GM18870 (cell line): ENCODE measurements at regions not wholly inside any gene's neighbourhood (a gene's known extent, or its start where the extent isn't known, plus 50 kb on each side); places are given as distances from the start of the nearest gene placed in this dataset.

Source experiments
- ATAC-seq: cut with Tn5 transposase; IDR thresholded peaks from one replicate; pipeline ENCODE4 v1.9.1; 2021; ENCODE audit warnings: moderate library complexity; ENCODE audit not compliant: unreplicated experiment

- ATAC-seq = no peak
These were observed 142.9 kb upstream of the TMPO start for GRCh38 chr12:98372340-98373024.

GRCh38 chr12:98373025-98373554 lies 142.3 kb upstream of the TMPO start:
- ATAC-seq = peak; percentile 46

DNA sequence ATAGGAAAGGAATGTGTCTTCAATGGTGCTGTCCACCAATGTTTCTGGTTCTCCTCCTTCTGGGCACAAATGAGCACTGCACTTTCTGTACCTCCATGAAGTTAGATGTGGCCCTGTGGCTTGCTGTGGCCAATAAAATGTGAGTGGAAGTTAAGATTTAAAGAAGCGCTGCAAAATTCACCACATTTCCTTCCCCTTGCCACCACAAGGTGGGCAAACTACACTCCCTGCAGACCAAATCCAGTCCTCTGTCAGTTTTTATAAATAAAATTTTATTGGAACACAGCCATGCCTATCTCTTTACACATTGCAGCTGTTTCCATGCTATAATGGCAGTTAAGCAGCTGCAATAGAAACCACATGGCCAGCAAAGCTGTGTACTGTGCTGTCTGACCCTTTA lies 141.4 kb upstream of the TMPO start:
- ATAC-seq = no peak

DNA sequence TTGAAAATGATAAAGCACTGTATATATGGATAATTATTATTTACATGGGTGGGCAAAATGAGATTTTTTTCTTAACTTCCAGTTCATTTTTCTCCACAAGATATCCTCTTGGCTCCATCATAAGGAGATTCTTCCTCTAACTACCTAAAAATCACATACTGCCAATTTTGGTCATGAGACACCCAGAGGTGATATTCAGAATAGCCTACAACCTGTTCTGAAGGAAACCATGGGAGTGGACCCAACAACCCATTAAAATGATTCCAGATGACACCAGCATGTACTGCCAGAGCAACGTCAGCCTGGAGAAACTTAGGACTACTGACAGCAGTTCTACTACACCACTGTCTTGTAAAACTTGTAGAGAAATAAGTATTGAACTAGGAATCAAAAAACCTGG lies 136.3 kb upstream of the TMPO start:
- ATAC-seq = no peak

- no peak for ATAC-seq
These were observed 129.7 kb upstream of the TMPO start for GRCh38 chr12:98385641-98386040.

DNA sequence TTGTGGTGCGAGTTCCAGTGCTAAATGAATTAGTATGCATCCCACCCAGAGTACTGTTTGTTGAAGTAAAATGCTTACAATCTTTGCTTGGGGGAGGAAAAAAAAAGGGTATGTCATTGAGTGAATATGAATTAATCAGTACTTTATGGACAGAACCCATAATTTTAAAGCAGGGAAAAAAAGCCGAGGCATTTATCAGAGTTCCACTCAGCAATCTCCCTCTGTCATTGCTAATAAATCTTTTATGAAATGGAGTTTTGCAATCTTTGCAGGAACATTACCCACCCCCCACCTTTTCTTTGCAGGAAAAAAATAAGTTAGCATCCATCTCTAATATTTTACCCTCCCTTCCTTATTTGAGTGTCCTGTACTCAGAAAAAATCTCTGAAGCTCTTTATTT lies 127.9 kb upstream of the TMPO start:
- ATAC-seq = no peak

- ATAC-seq = no peak
These were observed 127.3 kb upstream of the TMPO start for GRCh38 chr12:98388126-98388525.

GRCh38 chr12:98389593-98389992 lies 125.8 kb upstream of the TMPO start:
- ATAC-seq = no peak

GRCh38 chr12:98397323-98398105 lies 117.9 kb upstream of the TMPO start:
- peak; percentile 83 for ATAC-seq

- no peak for ATAC-seq
These were observed 115.9 kb upstream of the TMPO start for GRCh38 chr12:98399532-98399931.

GRCh38 chr12:98401427-98401826 lies 114.0 kb upstream of the TMPO start:
- ATAC-seq = peak; percentile 30

DNA sequence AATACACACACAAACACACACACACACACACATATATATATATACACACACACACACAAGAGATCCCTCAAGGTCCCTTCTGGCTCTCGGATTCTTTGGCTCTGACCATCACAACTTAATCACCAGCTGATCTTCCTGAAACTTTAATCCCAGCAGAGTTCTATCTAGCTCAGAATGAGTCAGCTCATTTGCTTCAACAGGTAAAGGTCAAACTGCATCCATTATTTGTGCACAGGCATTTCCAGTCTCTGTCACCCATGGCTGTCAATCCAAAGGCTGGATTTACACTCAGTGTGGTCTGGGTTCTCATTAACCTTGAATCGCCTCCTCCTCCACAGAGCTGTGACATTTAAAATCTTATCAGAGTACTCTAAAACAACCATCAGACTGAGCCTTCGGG lies 113.3 kb upstream of the TMPO start:
- no peak for ATAC-seq

- ATAC-seq = no peak
These were observed 112.7 kb upstream of the TMPO start for GRCh38 chr12:98402671-98403070.

- no peak for ATAC-seq
These were observed 112.0 kb upstream of the TMPO start for GRCh38 chr12:98403385-98403784.

DNA sequence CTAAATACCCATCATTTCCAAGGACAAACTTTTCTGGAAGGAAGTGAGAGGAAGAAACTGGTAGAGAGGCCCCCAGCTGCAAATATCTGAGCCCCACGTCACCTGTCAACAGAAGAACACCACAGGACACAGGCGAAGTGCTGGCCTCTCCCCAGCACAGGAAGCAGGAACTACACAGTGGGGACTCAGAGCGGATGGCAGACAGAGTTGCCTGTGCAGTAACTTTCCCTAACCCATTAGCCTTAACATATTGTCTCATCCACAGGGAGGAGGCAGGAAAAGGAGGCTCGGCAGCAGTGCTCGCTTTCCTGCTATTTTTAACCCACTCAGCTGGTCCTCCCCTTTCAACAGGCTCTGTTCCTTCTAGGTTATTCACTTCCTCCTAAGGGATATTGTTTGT lies 111.5 kb upstream of the TMPO start:
- no peak for ATAC-seq

GRCh38 chr12:98405805-98406366 lies 109.5 kb upstream of the TMPO start:
- ATAC-seq = no peak

- ATAC-seq = no peak
These were observed 109.0 kb upstream of the TMPO start for GRCh38 chr12:98406378-98406777.

DNA sequence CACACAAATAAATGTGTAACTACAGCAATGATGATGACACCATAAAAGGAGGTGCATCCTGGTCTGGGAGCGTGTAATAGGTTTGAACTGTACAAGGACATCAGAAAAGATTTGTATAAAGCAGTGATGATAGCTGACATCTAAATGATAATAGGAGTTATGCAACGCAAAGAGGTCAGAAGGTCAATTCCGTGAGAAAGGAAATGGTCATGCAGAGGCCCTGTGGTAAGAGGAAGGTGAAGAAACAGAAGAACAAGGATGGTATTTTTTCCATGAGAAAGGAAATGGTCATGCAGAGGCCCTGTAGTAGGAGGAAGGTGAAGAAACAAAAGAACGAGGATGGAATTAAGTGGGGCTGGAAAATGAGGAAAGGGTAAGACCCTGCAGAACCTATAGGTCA lies 106.7 kb upstream of the TMPO start:
- ATAC-seq = no peak

GRCh38 chr12:98409548-98409947 lies 105.8 kb upstream of the TMPO start:
- ATAC-seq = no peak

GRCh38 chr12:98410356-98410755 lies 105.0 kb upstream of the TMPO start:
- no peak for ATAC-seq

GRCh38 chr12:98416845-98417244 lies 98.5 kb upstream of the TMPO start:
- ATAC-seq = no peak

- no peak for ATAC-seq
These were observed 98.1 kb upstream of the TMPO start for GRCh38 chr12:98417266-98417665.
